SK-N-SH (cell line): ENCODE measurements at regions not wholly inside any gene's neighbourhood (a gene's known extent, or its start where the extent isn't known, plus 50 kb on each side); places are given as distances from the start of the nearest gene placed in this dataset.

Experiments used
- CTCF ChIA-PET: fragments of 300-600, 350-600 bp; formaldehyde crosslinking; extraction: SDS; loops from one replicate; lab custom pipeline; 2021; lab: Yijun Ruan, JAX
- POLR2A ChIA-PET: fragments of 350-600 bp; sonication (Branson Sonifier 250); formaldehyde crosslinking; extraction: SDS; loops from one replicate; lab custom pipeline; 2020; ENCODE audit warnings: antibody characterized with exemption, inconsistent platforms; lab: Yijun Ruan, JAX
- DNase-seq: peaks from one replicate; pipeline ENCODE4 v3.0.0; 2012
- H2AFZ ChIP-seq: fragments of 200-600 bp; sonication (generic); 2 replicates; pipeline ENCODE4 v1.8.1; 2016; ENCODE audit warnings: antibody characterized with exemption, mild to moderate bottlenecking, low read depth
- H3F3A ChIP-seq: fragments of 200-600 bp; sonication (generic); replicated peaks from 2 replicates; pipeline ENCODE3; 2016; ENCODE audit warnings: antibody characterized with exemption, mild to moderate bottlenecking; ENCODE audit not compliant: insufficient read depth
- H3K27ac ChIP-seq, 2 experiments: fragments of 200-500 bp in 1 of 2; fragments of 200-600 bp in 1 of 2; sonication (Bioruptor generic) in 1 of 2; sonication (generic), shearing (Covaris generic) in 1 of 2; 2 replicates each; pipeline versions ENCODE4 v1.5.1 to v1.6.1; 2014 to 2016; ENCODE audit warnings: low read depth in 2 of 2, inconsistent platforms in 1 of 2, low read length in 1 of 2, mild to moderate bottlenecking in 1 of 2, mixed read lengths in 1 of 2
- H3K27me3 ChIP-seq: fragments of 200-600 bp; sonication (generic), shearing (Covaris generic); 2 replicates; pipeline ENCODE4 v1.6.1; 2016; ENCODE audit warnings: mixed run types; ENCODE audit not compliant: insufficient read depth
- H3K36me3 ChIP-seq, 2 experiments: fragments of 200-500 bp in 1 of 2; fragments of 200-600 bp in 1 of 2; sonication (Bioruptor generic) in 1 of 2; sonication (generic) in 1 of 2; replicated peaks in 1 of 2; 2 replicates each; pipeline versions ENCODE3 to v1.5.1; 2014 to 2016; ENCODE audit warnings: low read length in 1 of 2, mild to moderate bottlenecking in 1 of 2; ENCODE audit not compliant: insufficient read depth in 2 of 2, control insufficient read depth in 1 of 2
- H3K4me1 ChIP-seq, 2 experiments: fragments of 200-500 bp in 1 of 2; fragments of 200-600 bp in 1 of 2; sonication (Bioruptor generic) in 1 of 2; sonication (generic), shearing (Covaris generic) in 1 of 2; 2 replicates each; pipeline versions ENCODE4 v1.5.1 to v1.6.1; 2014 to 2016; ENCODE audit warnings: low read depth in 1 of 2, low read length in 1 of 2, mixed run types in 1 of 2; ENCODE audit not compliant: insufficient read depth in 2 of 2, control insufficient read depth in 1 of 2
- H3K4me2 ChIP-seq: fragments of 200-600 bp; sonication (generic), shearing (Covaris generic); 2 replicates; pipeline ENCODE4 v1.6.1; 2017; ENCODE audit warnings: mixed run types
- H3K4me3 ChIP-seq, 2 experiments: fragments of 200-500 bp in 1 of 2; fragments of 200-600 bp in 1 of 2; sonication (Bioruptor generic) in 1 of 2; sonication (generic), shearing (Covaris generic) in 1 of 2; 2 replicates each; pipeline versions ENCODE4 v1.5.1 to v1.8.1; 2014 to 2016; ENCODE audit warnings: low read depth in 2 of 2, inconsistent platforms in 1 of 2, low read length in 1 of 2, mild to moderate bottlenecking in 1 of 2, mixed read lengths in 1 of 2, moderate library complexity in 1 of 2
- H3K79me2 ChIP-seq: fragments of 200-600 bp; sonication (generic); 2 replicates; pipeline ENCODE4 v1.8.1; 2017; ENCODE audit warnings: mild to moderate bottlenecking; ENCODE audit not compliant: insufficient read depth
- H3K9ac ChIP-seq: fragments of 200-600 bp; sonication (generic); 2 replicates; pipeline ENCODE4 v1.6.1; 2017; ENCODE audit warnings: mixed run types
- H3K9me2 ChIP-seq: fragments of 200-600 bp; sonication (generic); 2 replicates; pipeline ENCODE4 v1.6.1; 2017; ENCODE audit warnings: mixed run types
- H3K9me3 ChIP-seq: fragments of 200-600 bp; sonication (generic); 2 replicates; pipeline ENCODE4 v1.6.1; 2017; ENCODE audit warnings: mixed run types, mild to moderate bottlenecking, moderate library complexity
- H4K20me1 ChIP-seq: fragments of 200-600 bp; sonication (generic); 2 replicates; pipeline ENCODE4 v1.6.1; 2017; ENCODE audit warnings: mild to moderate bottlenecking, mixed run types; ENCODE audit not compliant: insufficient read depth
- CTCF ChIP-seq: fragments of 200-600 bp; sonication (generic); IDR thresholded peaks from 2 replicates; pipeline ENCODE4 v1.6.1; 2017; ENCODE audit warnings: antibody characterized with exemption, mild to moderate bottlenecking, moderate library complexity
- EZH2phosphoT487 ChIP-seq: fragments of 200-600 bp; sonication (generic); IDR thresholded peaks from 2 replicates; pipeline ENCODE4 v1.6.1; 2017; ENCODE audit warnings: low read depth, mixed run types, mild to moderate bottlenecking, antibody characterized with exemption, moderate library complexity, borderline replicate concordance
- FOSL2 ChIP-seq: IDR thresholded peaks from 2 replicates; pipeline ENCODE4 v1.4.0; 2012; ENCODE audit warnings: low read depth, mild to moderate bottlenecking, moderate library complexity, borderline replicate concordance
- GABPA ChIP-seq: IDR thresholded peaks from 2 replicates; pipeline ENCODE4 v1.4.0; 2012; ENCODE audit warnings: low read depth, mild to moderate bottlenecking
- GATA2 ChIP-seq: sonication (generic); formaldehyde crosslinking; IDR thresholded peaks from 2 replicates; pipeline ENCODE4 v1.5.0; 2020; ENCODE audit warnings: mild to moderate bottlenecking, missing genetic modification reagents
- IRF3 ChIP-seq: fragments of 150-350 bp; IDR thresholded peaks from 2 replicates; pipeline ENCODE4 v1.6.1; 2016; ENCODE audit warnings: mild to moderate bottlenecking, low read depth, low read length
- MAX ChIP-seq: IDR thresholded peaks from 2 replicates; pipeline ENCODE4 v1.4.0; 2012; ENCODE audit warnings: low read depth
- PBX3 ChIP-seq: IDR thresholded peaks from 2 replicates; pipeline ENCODE4; 2012
- POLR2AphosphoS5 ChIP-seq: IDR thresholded peaks from 2 replicates; pipeline ENCODE4 v1.6.1; 2012; ENCODE audit warnings: low read depth, low read length
- REST ChIP-seq: IDR thresholded peaks from 2 replicates; pipeline ENCODE4 v1.6.1; 2012; ENCODE audit warnings: mild to moderate bottlenecking, low read depth, low read length, moderate library complexity
- RXRA ChIP-seq: IDR thresholded peaks from 2 replicates; pipeline ENCODE4 v1.4.0; 2012; ENCODE audit warnings: low read depth, mild to moderate bottlenecking, borderline replicate concordance
- SIN3A ChIP-seq: IDR thresholded peaks from 2 replicates; pipeline ENCODE4 v1.6.1; 2012; ENCODE audit warnings: low read depth, mild to moderate bottlenecking, low read length, moderate library complexity, borderline replicate concordance
- TAF1 ChIP-seq: IDR thresholded peaks from 2 replicates; pipeline ENCODE4 v1.6.1; 2012; ENCODE audit warnings: low read depth, mild to moderate bottlenecking, low read length, moderate library complexity, borderline replicate concordance
- TCF12 ChIP-seq: IDR thresholded peaks from 2 replicates; pipeline ENCODE4 v1.4.0; 2012
- TEAD4 ChIP-seq: IDR thresholded peaks from 2 replicates; pipeline ENCODE4 v1.4.0; 2012; ENCODE audit warnings: mild to moderate bottlenecking, borderline replicate concordance; ENCODE audit not compliant: insufficient read depth
- YY1 ChIP-seq: IDR thresholded peaks from 2 replicates; pipeline ENCODE4 v1.4.0; 2012; ENCODE audit warnings: low read depth, mild to moderate bottlenecking
- WGBS: methylation state at CpG from one replicate; pipeline ENCODE4 v1.1.6; 2017; ENCODE audit warnings: low lambda C conversion rate; 5-methylcytosine and 5-hydroxymethylcytosine counted together

- H3K27me3 ChIP-seq, result no peaks in the 10 kb centered on the region
- no peak overlapping the region for H3K4me2 ChIP-seq
- H3K9ac ChIP-seq, result no peak overlapping the region
- H3K79me2 ChIP-seq, result no peaks in the 10 kb centered on the region
- no peak overlapping the region for H3K4me3 ChIP-seq
- 0 out of 2 replicates have a peak, but pooled peaks cover 4% of the 10 kb centered on the region for H3K9me2 ChIP-seq
- H3K27ac ChIP-seq, result no peak overlapping the region
- DNase-seq, result no peak
- no peaks in the 10 kb centered on the region for H3K9me3 ChIP-seq
- H2AFZ ChIP-seq, result no peak overlapping the region
- no peaks in the 10 kb centered on the region for H3F3A ChIP-seq
- no peak for TF ChIP-seq REST
- no peak for TF ChIP-seq POLR2AphosphoS5
- no peak for TF ChIP-seq RXRA
- TF ChIP-seq TCF12, result no peak
- TF ChIP-seq GATA2 (CRISPR knock-in tag), result no peak
- no peak for TF ChIP-seq CTCF
- TF ChIP-seq IRF3, result no peak
- TF ChIP-seq TEAD4, result no peak
- TF ChIP-seq SIN3A, result no peak
- CTCF ChIA-PET, result no interaction called here
- 25% methylated on average over 1 of the region's 1 CpG for WGBS
- no peaks in the 10 kb centered on the region for H3K36me3 ChIP-seq
- POLR2A ChIA-PET, result no interaction called here
- H3K4me1 ChIP-seq, result no peaks in the 10 kb centered on the region
- no peaks in the 10 kb centered on the region for H4K20me1 ChIP-seq
These were observed 305.4 kb upstream of the RGS18 start for GRCh38 chr1:191852907-191853306.

- no peaks in the 10 kb centered on the region for H3K79me2 ChIP-seq
- POLR2A ChIA-PET, result no interaction called here
- DNase-seq, result no peak
- H3K36me3 ChIP-seq, result no peaks in the 10 kb centered on the region
- WGBS, result 3% methylated on average over 1 of the region's 1 CpG
- no peak overlapping the region for H3K4me2 ChIP-seq
- no peaks in the 10 kb centered on the region for H3K9me3 ChIP-seq
- no peaks in the 10 kb centered on the region for H3K9me2 ChIP-seq
- no peaks in the 10 kb centered on the region for H3F3A ChIP-seq
- no peak overlapping the region for H2AFZ ChIP-seq
- H3K4me1 ChIP-seq, result no peaks in the 10 kb centered on the region
- no peaks in the 10 kb centered on the region for H4K20me1 ChIP-seq
- no peak overlapping the region for H3K9ac ChIP-seq
- CTCF ChIA-PET, result interaction anchor here (1.4 kb wide), 1 partner anchor 29 kb away, joined by 4 read pairs; no protein-coding TSS in a partner anchor
- H3K27ac ChIP-seq, result no peak overlapping the region
- H3K27me3 ChIP-seq, result no peaks in the 10 kb centered on the region
- no peak overlapping the region for H3K4me3 ChIP-seq
- TF ChIP-seq MAX (no peak), PBX3 (no peak), GABPA (no peak), TCF12 (no peak), TEAD4 (no peak), REST (no peak), TAF1 (no peak), FOSL2 (no peak), YY1 (no peak), EZH2phosphoT487 (no peak)
These were observed 300.7 kb upstream of the RGS18 start for GRCh38 chr1:191857600-191857999.
